Vagina (tissue), 2 donors: ENCODE measurements at regions not wholly inside any gene's neighbourhood (a gene's known extent, or its start where the extent isn't known, plus 50 kb on each side); places are given as distances from the start of the nearest gene placed in this dataset.

ENCODE experiments used
- CTCF ChIP-seq, 3 experiments: fragments of 450-650 bp in 2 of 3; fragments of 200-600 bp in 1 of 3; sonication (generic) in 1 of 3; IDR thresholded peaks; one replicate each; pipeline ENCODE4 v1.5.1; 2017 to 2019; ENCODE audit warnings: antibody characterized with exemption in 3 of 3, mild to moderate bottlenecking in 2 of 3, moderate library complexity in 2 of 3
- POLR2A ChIP-seq, 2 donors: fragments of 450-650 bp; IDR thresholded peaks; one replicate each; pipeline ENCODE4 v1.6.1; 2017; ENCODE audit warnings: antibody characterized with exemption in 2 of 2, mild to moderate bottlenecking in 2 of 2, moderate library complexity in 2 of 2
- POLR2AphosphoS5 ChIP-seq, 2 donors: sonication (generic); formaldehyde crosslinking; IDR thresholded peaks; one replicate each; pipeline ENCODE4 v1.9.0; 2017; ENCODE audit warnings: antibody characterized with exemption in 2 of 2, mild to moderate bottlenecking in 2 of 2, low read depth in 1 of 2; ENCODE audit not compliant: insufficient read depth in 1 of 2

DNA sequence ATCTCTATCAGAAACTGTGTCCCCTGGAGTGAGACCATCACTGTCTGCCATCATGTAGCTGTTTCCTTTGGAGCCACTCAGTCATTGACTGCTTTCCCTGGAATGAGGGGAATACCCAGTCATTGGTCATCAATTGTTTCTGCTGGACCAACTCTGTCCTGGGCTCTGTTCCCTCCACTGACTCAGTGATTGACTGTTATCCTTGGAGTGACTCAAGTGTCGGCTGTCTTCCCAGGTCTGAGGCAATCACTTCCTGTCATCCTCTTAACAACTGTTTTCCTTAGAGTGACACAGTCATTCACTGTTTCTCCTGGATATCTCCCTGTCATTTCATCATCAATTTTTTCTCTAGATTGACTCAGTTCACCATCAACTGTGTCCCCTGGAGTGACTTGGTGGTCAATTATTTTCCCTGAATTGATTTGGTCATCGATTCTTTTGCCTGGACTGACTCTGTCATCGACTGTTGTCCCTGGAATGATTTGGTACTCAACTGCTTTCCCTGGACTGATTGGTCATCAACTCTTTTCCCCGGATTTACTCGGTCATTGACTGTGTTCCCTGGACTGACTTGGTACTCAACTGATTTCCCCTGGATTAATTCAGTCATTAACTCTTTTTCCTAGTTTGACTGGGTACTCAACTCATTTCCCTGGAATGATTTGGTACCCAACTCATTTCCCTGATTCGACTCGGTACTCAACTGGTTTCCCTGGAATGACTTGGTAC is 327.9 kb upstream of the VCX start:
- no peak for TF ChIP-seq POLR2A (IDR thresholded peaks at IDR 0.05)
- no peak for TF ChIP-seq CTCF (IDR thresholded peaks at IDR 0.05)
- no peak for TF ChIP-seq POLR2AphosphoS5 (IDR thresholded peaks at IDR 0.05; ENCODE audit: insufficient read depth in 1 of 2, low read depth in 1 of 2)
